ENCODE measurements at regions not wholly inside any gene's neighbourhood (a gene's known extent, or its start where the extent isn't known, plus 50 kb on each side); places are given as distances from the start of the nearest gene placed in this dataset.

DNA sequence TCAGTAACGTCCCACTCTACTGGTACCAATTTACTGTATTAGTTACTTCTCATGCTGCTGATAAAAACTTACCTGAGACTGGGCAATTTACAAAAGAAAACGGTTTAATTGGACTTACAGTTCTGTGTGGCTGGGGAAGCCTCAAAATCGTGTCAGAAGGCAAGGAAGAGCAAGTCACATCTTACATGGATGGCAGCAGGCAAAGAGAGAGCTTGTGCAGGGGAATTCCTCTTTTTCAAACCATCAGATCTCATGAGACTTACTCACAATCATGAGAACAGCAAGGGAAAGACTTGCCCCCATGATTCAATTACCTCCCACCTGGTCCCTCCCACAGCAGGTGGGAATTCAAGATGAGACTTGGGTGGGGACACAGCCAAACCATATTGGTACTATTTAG, 908.2 kb upstream of the NR2F2 start:
- TF ChIP-seq TBP (IDR thresholded peaks at IDR 0.05; ENCODE audit: low read depth, low read length): no peak
- TF ChIP-seq, protein P1, sequence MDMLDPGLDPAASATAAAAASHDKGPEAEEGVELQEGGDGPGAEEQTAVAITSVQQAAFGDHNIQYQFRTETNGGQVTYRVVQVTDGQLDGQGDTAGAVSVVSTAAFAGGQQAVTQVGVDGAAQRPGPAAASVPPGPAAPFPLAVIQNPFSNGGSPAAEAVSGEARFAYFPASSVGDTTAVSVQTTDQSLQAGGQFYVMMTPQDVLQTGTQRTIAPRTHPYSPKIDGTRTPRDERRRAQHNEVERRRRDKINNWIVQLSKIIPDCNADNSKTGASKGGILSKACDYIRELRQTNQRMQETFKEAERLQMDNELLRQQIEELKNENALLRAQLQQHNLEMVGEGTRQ (IDR thresholded peaks at IDR 0.05; ENCODE audit: low read length): no peak

Measured in H1 (cell line).